NCI-H345 treated with DMSO at 0.1 percent for 48 hours (cell line): ENCODE measurements at regions not wholly inside any gene's neighbourhood (a gene's known extent, or its start where the extent isn't known, plus 50 kb on each side); places are given as distances from the start of the nearest gene placed in this dataset.
"Not testable (repeated sequence)": the region's sequence is repeated elsewhere in the genome, so short reads cannot be mapped to it uniquely, and the experiment has no call there.

Experiments
- DNase-seq: peaks from one replicate; lab custom pipeline; 2025; ENCODE audit not compliant: unreplicated experiment; lab: John Stamatoyannopoulos, UW

DNA sequence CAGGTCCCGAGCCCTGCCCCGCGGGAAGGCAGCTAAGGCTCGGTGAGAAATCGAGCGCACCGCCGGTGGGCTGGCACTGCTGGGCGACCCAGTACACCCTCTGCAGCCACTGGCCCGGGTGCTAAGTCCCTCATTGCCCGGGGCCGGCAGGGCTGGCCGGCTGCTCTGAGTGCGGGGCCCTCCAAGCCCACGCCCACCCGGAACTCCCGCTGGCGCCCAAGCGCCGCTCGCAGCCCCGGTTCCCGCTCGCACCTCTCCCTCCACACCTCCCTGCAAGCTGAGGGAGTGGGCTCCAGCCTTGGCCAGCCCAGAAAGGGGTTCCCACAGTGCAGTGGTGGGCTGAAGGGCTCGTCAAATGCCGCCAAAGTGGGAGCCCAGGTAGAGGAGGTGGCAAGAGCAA lies 63.2 kb upstream of the IER3 start:
- not testable (repeated sequence) for DNase-seq

- DNase-seq, result no peak
Measured at GRCh38 chr6:30806581-30807183, 62.3 kb upstream of the IER3 start.

DNA sequence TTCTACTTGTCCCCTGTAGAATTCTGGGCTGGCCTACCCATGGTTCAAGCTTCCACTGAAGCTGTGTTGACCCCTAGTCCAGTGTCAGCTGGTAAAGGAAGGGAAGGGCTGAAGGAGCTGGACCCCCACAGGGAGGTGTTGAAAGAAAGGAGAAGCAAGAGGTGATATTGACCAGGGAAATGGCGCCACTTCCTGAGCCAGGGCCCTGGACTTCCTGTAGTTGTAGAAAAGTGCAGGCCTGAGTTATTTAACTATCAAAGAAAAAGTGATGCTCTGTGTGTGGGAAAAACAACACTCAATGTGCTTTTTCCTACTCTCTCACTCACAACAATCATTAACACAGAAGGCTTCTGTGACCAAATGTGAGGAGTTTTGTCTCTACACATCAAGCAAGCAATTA lies 60.0 kb upstream of the IER3 start:
- no peak for DNase-seq

GRCh38 chr6:30802731-30803130 lies 58.4 kb upstream of the IER3 start:
- DNase-seq, result no peak

DNA sequence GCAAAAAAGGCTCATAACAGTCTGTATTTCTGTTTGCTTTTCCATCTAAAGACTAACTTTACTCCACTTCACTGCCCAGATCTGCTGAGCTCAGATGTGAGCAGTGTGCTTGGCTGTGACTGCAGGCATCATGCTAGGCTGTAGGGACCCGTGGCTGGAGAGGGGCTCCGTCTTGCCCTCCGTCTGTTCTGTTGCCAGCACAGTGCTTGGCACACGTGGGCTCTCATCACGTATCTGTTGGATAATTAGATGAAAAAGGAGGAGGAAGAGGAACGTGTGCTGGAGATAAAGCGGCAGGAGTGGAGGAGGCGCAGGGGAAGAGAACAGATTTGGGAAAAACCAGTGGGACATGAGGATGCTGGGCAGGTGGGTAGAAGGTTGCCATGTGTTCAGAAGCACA lies 57.6 kb upstream of the IER3 start:
- no peak for DNase-seq

GRCh38 chr6:30800871-30801270 lies 56.5 kb upstream of the IER3 start:
- no peak for DNase-seq

DNA sequence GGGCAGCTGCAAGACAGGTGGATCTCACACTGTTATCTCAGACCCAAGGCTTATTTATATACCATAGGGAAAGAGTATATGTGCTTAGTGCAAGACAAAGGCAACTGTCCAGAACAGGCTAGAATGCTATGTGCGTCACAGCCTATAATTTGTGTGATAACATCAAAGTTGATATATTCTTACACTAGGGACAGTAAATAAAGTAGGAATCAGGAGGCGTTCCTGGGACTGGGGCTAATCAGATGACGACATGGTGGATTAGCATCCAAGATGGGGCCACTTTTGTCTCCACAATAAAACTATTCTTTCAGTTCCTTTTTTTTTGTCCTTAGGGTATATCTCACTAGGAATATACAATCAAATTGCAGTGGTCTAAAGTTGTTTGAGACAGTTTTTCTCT lies 54.9 kb upstream of the IER3 start:
- DNase-seq, result no peak

- DNase-seq, result no peak
Measured at GRCh38 chr6:30798494-30798893, 54.1 kb upstream of the IER3 start.

DNA sequence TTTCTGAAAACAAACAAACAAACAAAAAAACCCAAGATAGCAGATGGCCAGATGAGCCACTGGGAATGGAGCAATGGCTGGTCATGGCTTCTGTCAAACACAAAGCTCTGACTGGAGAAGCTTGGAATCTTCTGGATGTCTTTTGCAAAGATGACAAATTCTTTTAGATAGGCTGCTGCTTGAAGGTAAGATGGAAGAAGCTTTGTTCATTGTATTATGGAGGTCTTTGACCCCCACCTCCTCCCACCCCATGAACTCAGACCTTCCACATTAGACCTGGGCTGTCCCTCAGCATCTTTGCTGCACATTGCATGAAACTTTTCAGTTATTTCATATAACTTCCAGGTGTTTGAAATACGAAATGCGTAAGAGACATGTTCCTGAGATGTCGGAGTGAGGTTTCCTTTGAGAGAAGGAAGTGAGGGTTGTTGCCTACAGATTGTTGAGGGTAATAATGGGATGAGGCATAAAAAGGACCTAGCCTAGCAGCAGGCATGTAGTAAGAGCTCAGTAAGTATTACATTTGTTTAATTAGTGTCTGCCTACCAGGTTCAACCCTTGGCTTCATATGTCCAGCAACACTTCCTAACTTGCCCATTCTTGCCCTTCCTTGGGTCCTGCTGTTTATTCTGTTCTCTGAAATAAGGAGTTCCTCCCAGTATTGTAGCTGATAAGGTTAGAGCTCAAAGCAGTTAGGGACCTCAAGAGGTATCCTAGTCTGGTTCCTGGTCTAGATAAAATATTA lies 51.4 kb upstream of the IER3 start:
- no peak for DNase-seq
